Suprapubic skin (tissue), 4 donors: ENCODE measurements at regions not wholly inside any gene's neighbourhood (a gene's known extent, or its start where the extent isn't known, plus 50 kb on each side); places are given as distances from the start of the nearest gene placed in this dataset.

ENCODE experiments used
- DNase-seq, 2 donors: peaks; one replicate each; pipeline ENCODE4 v3.0.0-alpha.2; 2019; ENCODE audit warnings: low spot score in 2 of 2
- H3K27ac ChIP-seq: fragments of 200-600 bp; sonication (generic); one replicate; pipeline ENCODE4 v1.5.1; 2019
- H3K27me3 ChIP-seq: fragments of 200-600 bp; sonication (generic); one replicate; pipeline ENCODE4 v1.5.1; 2019
- H3K36me3 ChIP-seq: fragments of 200-600 bp; sonication (generic); one replicate; pipeline ENCODE4 v1.5.1; 2019
- H3K4me1 ChIP-seq: fragments of 200-600 bp; sonication (generic); one replicate; pipeline ENCODE4 v1.5.1; 2019
- H3K4me3 ChIP-seq: fragments of 200-600 bp; sonication (generic); one replicate; pipeline ENCODE4 v1.5.1; 2019; ENCODE audit warnings: mild to moderate bottlenecking
- H3K9me3 ChIP-seq: fragments of 200-600 bp; sonication (generic); one replicate; pipeline ENCODE4 v1.5.1; 2019
- EP300 ChIP-seq: sonication (generic); formaldehyde crosslinking; IDR thresholded peaks from one replicate; pipeline ENCODE4 v1.6.1; 2017; ENCODE audit warnings: antibody characterized with exemption
- POLR2A ChIP-seq, 2 donors: fragments of 450-650 bp; IDR thresholded peaks; one replicate each; pipeline ENCODE4 v1.6.1; 2017; ENCODE audit warnings: antibody characterized with exemption in 2 of 2, mild to moderate bottlenecking in 2 of 2, moderate library complexity in 2 of 2
- POLR2AphosphoS5 ChIP-seq, 3 donors: sonication (generic); formaldehyde crosslinking; IDR thresholded peaks; one replicate each; pipeline ENCODE4 v1.6.1; 2017; ENCODE audit warnings: antibody characterized with exemption in 3 of 3
- WGBS: methylation state at CpG from one replicate; pipeline ENCODE4 v1.1.5; 2018; 5-methylcytosine and 5-hydroxymethylcytosine counted together
- TF ChIP-seq, protein P1 (sequence below), 2 donors: fragments of 200-600 bp in 1 of 2; fragments of 450-650 bp in 1 of 2; sonication (generic) in 1 of 2; IDR thresholded peaks; one replicate each; pipeline ENCODE4 v1.5.1; 2016 to 2019; ENCODE audit warnings: antibody characterized with exemption in 2 of 2, mild to moderate bottlenecking in 1 of 2, moderate library complexity in 1 of 2

DNA sequence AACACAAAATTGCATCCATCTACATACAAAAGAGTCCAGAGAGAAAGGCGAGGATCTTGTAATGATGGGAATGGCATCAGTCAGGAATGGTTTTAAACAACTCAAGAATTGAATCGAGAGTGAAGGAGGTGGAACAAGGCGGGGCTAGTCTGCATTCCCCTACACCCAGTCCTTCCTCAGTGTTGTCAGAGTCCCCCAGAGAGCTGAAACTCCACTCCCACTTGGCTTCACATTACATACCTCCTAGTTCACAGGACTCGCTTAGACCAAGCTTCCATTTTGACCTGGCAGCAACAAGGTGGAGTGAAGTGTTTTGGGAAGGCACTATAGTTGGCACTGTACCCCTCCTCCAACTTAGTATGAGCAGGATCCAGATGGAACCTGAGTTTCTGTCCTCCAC lies 1273.5 kb upstream of the CRIM1 start:
- H3K4me1 ChIP-seq = peaks cover 8% of the 10 kb centered on the region
- 87% methylated on average over 4 of the region's 4 CpGs for WGBS
- H3K4me3 ChIP-seq = no peak overlapping the region
- DNase-seq = no peak
- H3K27me3 ChIP-seq = no peaks in the 10 kb centered on the region
- H3K9me3 ChIP-seq = no peaks in the 10 kb centered on the region
- TF ChIP-seq, protein P1, sequence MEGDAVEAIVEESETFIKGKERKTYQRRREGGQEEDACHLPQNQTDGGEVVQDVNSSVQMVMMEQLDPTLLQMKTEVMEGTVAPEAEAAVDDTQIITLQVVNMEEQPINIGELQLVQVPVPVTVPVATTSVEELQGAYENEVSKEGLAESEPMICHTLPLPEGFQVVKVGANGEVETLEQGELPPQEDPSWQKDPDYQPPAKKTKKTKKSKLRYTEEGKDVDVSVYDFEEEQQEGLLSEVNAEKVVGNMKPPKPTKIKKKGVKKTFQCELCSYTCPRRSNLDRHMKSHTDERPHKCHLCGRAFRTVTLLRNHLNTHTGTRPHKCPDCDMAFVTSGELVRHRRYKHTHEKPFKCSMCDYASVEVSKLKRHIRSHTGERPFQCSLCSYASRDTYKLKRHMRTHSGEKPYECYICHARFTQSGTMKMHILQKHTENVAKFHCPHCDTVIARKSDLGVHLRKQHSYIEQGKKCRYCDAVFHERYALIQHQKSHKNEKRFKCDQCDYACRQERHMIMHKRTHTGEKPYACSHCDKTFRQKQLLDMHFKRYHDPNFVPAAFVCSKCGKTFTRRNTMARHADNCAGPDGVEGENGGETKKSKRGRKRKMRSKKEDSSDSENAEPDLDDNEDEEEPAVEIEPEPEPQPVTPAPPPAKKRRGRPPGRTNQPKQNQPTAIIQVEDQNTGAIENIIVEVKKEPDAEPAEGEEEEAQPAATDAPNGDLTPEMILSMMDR (IDR thresholded peaks at IDR 0.05) = no peak
- TF ChIP-seq EP300 = no peak
- TF ChIP-seq POLR2A (IDR thresholded peaks at IDR 0.05) = no peak
- no peak for TF ChIP-seq POLR2AphosphoS5 (IDR thresholded peaks at IDR 0.05)
- no peak overlapping the region for H3K27ac ChIP-seq
- no peaks in the 10 kb centered on the region for H3K36me3 ChIP-seq

DNA sequence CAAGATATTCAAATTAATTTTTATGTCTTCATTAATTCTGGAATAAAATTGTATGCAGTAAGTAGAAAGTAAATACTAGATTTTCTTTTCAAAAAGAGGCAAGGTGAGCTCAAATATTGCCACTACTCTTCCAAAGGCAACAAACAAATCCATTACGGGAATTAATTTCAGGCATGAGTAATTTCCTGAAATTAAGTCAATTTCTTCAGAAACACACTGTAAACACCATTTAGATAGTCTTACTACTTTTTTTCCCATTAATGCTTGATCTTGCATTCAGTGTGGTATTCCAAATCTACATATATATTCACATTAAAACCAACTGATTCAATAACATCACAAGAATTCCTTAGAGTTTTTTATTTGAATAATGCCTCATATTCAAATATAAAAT lies 1274.0 kb upstream of the CRIM1 start:
- TF ChIP-seq, protein P1 (IDR thresholded peaks at IDR 0.05) = no peak
- TF ChIP-seq POLR2A (IDR thresholded peaks at IDR 0.05) (no peak), POLR2AphosphoS5 (IDR thresholded peaks at IDR 0.05) (no peak), EP300 (no peak)
- peaks cover 8% of the 10 kb centered on the region for H3K4me1 ChIP-seq
- no peak overlapping the region for H3K27ac ChIP-seq
- 85% methylated on average over 1 of the region's 1 CpG for WGBS
- H3K9me3 ChIP-seq = no peaks in the 10 kb centered on the region
- no peak for DNase-seq
- no peak overlapping the region for H3K4me3 ChIP-seq
- no peaks in the 10 kb centered on the region for H3K27me3 ChIP-seq
- H3K36me3 ChIP-seq = no peaks in the 10 kb centered on the region

DNA sequence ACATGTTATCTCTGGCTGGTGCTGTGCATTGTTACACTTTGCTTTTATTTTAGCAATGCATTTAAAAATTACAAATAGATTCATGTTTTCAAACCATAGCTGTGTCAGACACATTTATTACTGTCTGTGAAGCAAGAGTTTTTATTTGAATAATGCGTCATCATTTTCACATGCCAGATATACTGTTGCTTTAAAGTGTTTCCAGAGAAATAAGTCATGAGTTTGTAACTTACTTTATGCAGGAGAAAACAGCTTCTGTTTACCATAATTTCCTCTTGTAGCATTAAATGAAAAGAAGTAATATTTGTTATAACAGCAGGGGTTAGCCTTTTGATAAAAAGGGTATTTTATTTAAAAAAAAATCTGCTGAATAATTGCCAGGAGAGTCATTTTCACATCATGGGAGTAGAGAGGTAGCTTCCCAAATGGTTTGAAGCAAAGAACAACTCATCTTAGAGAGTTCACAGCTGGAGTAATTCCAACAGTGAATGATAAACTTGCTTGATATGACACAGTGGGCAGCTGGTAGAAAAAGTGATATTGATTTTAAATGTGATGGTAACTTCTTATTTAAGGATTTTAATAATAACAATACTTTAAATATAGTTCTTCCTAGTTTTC lies 1274.5 kb upstream of the CRIM1 start:
- Histone ChIP-seq H3K36me3 (no peaks in the 10 kb centered on the region), H3K4me3 (no peak overlapping the region), H3K27me3 (no peaks in the 10 kb centered on the region), H3K9me3 (no peaks in the 10 kb centered on the region), H3K27ac (no peak overlapping the region), H3K4me1 (peaks cover 8% of the 10 kb centered on the region)
- 28% methylated on average over 1 of the region's 1 CpG for WGBS
- TF ChIP-seq POLR2A (IDR thresholded peaks at IDR 0.05) (no peak), POLR2AphosphoS5 (IDR thresholded peaks at IDR 0.05) (no peak), EP300 (no peak)
- TF ChIP-seq, protein P1 (IDR thresholded peaks at IDR 0.05) = no peak
- no peak for DNase-seq

- Histone ChIP-seq H3K27me3 (no peaks in the 10 kb centered on the region), H3K4me1 (peaks cover 8% of the 10 kb centered on the region), H3K4me3 (no peak overlapping the region), H3K9me3 (no peaks in the 10 kb centered on the region), H3K27ac (no peak overlapping the region), H3K36me3 (no peaks in the 10 kb centered on the region)
- DNase-seq = no peak
- no peak for TF ChIP-seq POLR2A (IDR thresholded peaks at IDR 0.05)
- no peak for TF ChIP-seq POLR2AphosphoS5 (IDR thresholded peaks at IDR 0.05)
- TF ChIP-seq, protein P1 (IDR thresholded peaks at IDR 0.05) = no peak
- no peak for TF ChIP-seq EP300
- 62% methylated on average over 5 of the region's 5 CpGs for WGBS
Observed at GRCh38 chr2:35080231-35080910, 1275.2 kb upstream of the CRIM1 start.

DNA sequence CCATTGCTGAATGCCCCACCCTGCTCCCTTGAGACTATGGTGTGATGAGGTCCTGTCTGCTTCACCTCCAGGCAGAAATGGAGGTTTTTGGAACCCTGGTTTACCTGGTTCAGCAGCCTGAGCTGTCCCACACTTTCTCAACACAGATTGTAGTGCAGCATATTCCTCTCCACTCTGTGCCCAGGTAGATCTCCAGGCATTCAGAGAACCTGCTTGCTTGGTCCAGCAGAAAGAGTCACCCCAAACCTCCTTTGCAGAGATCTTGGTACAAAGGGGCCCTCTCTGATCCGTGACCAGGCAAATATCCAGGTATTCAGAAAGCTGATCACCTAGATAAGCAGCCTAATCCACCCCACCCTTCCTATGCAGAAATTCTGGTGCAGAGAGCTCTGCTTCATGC lies 1288.2 kb upstream of the CRIM1 start:
- no peaks in the 10 kb centered on the region for H3K36me3 ChIP-seq
- TF ChIP-seq, protein P1 (IDR thresholded peaks at IDR 0.05) = no peak
- TF ChIP-seq POLR2A (IDR thresholded peaks at IDR 0.05) (no peak), POLR2AphosphoS5 (IDR thresholded peaks at IDR 0.05) (no peak), EP300 (no peak)
- 56% methylated on average over 1 of the region's 1 CpG for WGBS
- no peaks in the 10 kb centered on the region for H3K27me3 ChIP-seq
- H3K27ac ChIP-seq = no peak overlapping the region
- H3K4me3 ChIP-seq = no peak overlapping the region
- no peak for DNase-seq
- peaks cover 5% of the 10 kb centered on the region for H3K4me1 ChIP-seq
- no peaks in the 10 kb centered on the region for H3K9me3 ChIP-seq
